ENCODE measurements at regions not wholly inside any gene's neighbourhood (a gene's known extent, or its start where the extent isn't known, plus 50 kb on each side); places are given as distances from the start of the nearest gene placed in this dataset.
"Not testable (repeated sequence)": the region's sequence is repeated elsewhere in the genome, so short reads cannot be mapped to it uniquely, and the experiment has no call there.

DNA sequence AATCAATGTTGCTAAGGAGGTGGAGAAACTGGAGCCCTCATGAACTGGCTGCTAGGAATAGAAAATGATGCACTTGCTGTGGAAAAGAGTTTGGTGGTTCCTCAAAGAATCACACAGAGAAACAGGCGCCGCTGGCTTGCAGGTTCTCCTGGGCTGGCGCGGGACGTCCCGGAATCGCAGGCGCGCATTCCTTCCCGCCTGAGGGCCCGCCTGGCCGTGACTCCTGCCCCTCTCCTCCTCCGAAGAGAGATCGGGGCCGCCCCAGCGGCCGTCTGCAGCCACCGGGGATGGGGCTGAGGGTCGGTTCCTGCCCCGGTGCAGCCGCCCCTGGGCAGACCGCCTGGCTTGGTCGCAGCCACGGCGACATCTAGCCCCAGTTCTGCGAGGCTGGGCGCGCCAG, 284.4 kb downstream of the CWH43 start:
- TF ChIP-seq TCF7 (CRISPR knock-in tag; IDR thresholded peaks at IDR 0.05; ENCODE audit: low read depth); CTCF (IDR thresholded peaks at IDR 0.05); MYBL2 (CRISPR knock-in tag; IDR thresholded peaks at IDR 0.05); MAX (CRISPR knock-in tag; IDR thresholded peaks at IDR 0.05); AFF4 (CRISPR knock-in tag; IDR thresholded peaks at IDR 0.05; ENCODE audit: borderline replicate concordance); FOXK1 (CRISPR knock-in tag; IDR thresholded peaks at IDR 0.05): not testable (repeated sequence)
- TF ChIP-seq, protein P1, sequence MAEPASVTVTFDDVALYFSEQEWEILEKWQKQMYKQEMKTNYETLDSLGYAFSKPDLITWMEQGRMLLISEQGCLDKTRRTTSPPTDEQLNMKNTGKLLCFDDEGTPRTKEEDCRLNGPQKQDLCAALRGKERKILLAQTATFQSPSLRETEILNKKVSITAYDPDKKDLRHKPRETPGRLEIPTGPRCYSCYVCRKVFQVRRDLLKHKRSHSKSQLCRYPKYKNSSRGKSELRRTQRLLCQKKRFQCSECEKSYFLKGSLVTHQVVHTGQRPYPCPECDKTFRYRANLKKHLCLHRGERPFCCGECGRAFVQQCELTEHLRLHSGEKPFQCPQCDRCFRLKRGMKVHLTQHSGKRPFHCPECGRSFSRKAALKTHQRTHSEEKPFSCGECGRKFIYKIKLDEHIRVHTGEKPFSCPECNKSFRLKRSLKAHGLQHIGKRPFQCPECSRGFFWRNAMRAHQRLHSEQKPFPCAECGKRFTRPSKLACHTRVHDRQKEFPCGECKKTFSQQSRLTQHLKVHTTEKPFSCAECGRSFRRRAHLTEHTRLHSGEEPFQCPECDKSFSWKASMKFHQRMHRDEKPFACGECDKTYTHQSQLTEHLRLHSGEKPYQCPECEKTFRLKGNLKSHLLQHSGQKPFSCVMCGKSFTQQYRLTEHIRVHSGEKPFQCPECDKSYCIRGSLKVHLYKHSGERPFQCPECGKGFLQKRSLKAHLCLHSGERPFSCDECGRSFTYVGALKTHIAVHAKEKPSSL (CRISPR knock-in tag; conservative IDR thresholded peaks at IDR 0.05), result not testable (repeated sequence)

Data from WTC11 (cell line).